HUES64 (cell line): ENCODE measurements at regions not wholly inside any gene's neighbourhood (a gene's known extent, or its start where the extent isn't known, plus 50 kb on each side); places are given as distances from the start of the nearest gene placed in this dataset.
"Not testable (repeated sequence)": the region's sequence is repeated elsewhere in the genome, so short reads cannot be mapped to it uniquely, and the experiment has no call there.

Source experiments
- H3K27ac ChIP-seq: 2 replicates; pipeline ENCODE4 v1.7.0; 2013; ENCODE audit warnings: low read depth, low read length, inconsistent platforms
- H3K27me3 ChIP-seq: 2 replicates; pipeline ENCODE4 v1.6.1; 2013; ENCODE audit warnings: mild to moderate bottlenecking, low read length; ENCODE audit not compliant: insufficient read depth
- H3K36me3 ChIP-seq: 2 replicates; pipeline ENCODE4 v1.6.1; 2013; ENCODE audit warnings: mild to moderate bottlenecking, low read length; ENCODE audit not compliant: insufficient read depth
- H3K4me1 ChIP-seq: 2 replicates; pipeline ENCODE4 v1.6.1; 2013; ENCODE audit warnings: mild to moderate bottlenecking, low read length, moderate library complexity; ENCODE audit not compliant: insufficient read depth
- H3K4me3 ChIP-seq: 2 replicates; pipeline ENCODE4 v1.5.1; 2013; ENCODE audit warnings: mild to moderate bottlenecking, low read length, moderate library complexity
- H3K9ac ChIP-seq: 2 replicates; pipeline ENCODE4 v1.6.1; 2013; ENCODE audit warnings: mild to moderate bottlenecking, low read depth, low read length
- H3K9me3 ChIP-seq: 2 replicates; pipeline ENCODE4 v1.6.1; 2013; ENCODE audit warnings: low read depth, low read length; ENCODE audit not compliant: insufficient read depth
- WGBS: fragments of 150-250, 120-280 bp; methylation state at CpG from one replicate; pipeline ENCODE4 v1.1.7; 2013; ENCODE audit warnings: missing lambda C conversion rate; 5-methylcytosine and 5-hydroxymethylcytosine counted together

GRCh38 chr4:23084559-23085248 lies 392.0 kb downstream of the GBA3 start:
- H3K4me1 ChIP-seq: 0 out of 2 replicates have a peak, but pooled peaks cover 5% of the 10 kb centered on the region
- no peaks in the 10 kb centered on the region for H3K36me3 ChIP-seq
- 92% methylated on average over 3 of the region's 3 CpGs for WGBS
- H3K9ac ChIP-seq: no peak overlapping the region
- H3K9me3 ChIP-seq: peaks cover 27% of the 10 kb centered on the region
- peak overlapping the region; percentile 5; the same call in 1 of the 2 replicates for H3K27ac ChIP-seq
- no peak overlapping the region for H3K4me3 ChIP-seq
- no peaks in the 10 kb centered on the region for H3K27me3 ChIP-seq

DNA sequence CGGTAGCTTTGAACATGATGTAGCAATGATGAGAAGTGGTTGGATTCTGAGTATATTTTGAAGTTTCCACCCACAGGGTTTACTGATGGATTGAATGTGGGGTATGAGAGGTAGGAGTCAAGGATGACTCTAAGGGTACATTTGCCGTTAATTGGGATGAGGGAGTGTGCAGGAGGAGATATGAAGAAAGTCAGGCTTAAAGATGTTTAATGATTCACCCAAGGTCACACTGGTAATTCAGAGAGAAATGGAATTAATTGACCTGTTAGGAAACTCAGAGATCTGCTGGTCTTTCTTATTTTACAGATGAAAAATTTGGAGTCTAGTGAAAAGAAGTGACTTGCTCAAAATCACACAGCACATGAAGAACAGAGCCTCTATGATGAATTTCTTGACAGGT lies 390.7 kb downstream of the GBA3 start:
- no peaks in the 10 kb centered on the region for H3K27me3 ChIP-seq
- 0 out of 2 replicates have a peak, but pooled peaks cover 5% of the 10 kb centered on the region for H3K4me1 ChIP-seq
- H3K9me3 ChIP-seq: peaks cover 32% of the 10 kb centered on the region
- H3K27ac ChIP-seq: no peak overlapping the region
- H3K9ac ChIP-seq: no peak overlapping the region
- no peaks in the 10 kb centered on the region for H3K36me3 ChIP-seq
- 95% methylated on average over 2 of the region's 2 CpGs for WGBS
- no peak overlapping the region for H3K4me3 ChIP-seq

DNA sequence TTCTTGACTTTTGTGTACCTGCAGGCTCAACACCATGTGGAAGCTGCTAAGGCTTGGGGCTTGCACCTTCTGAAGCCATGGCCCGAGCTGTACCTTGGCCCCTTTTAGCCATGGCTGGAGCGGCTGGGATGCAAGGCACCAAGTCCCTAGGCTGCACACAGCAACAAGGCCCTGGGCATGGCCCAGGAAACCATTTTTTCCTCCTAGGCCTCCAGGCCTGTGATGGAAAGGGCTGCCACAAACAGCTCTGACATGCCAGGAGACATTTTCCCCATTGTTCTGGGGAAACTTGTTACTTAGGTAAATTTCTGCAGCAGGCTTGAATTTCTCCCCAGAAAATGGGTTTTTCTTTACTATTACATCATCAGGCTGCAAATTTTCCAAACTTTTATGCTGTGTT lies 387.4 kb downstream of the GBA3 start:
- not testable (repeated sequence) for H3K9ac ChIP-seq, H3K4me3 ChIP-seq, H3K36me3 ChIP-seq, H3K27ac ChIP-seq, H3K4me1 ChIP-seq, H3K27me3 ChIP-seq
- 92% methylated on average over 2 of the region's 2 CpGs for WGBS
- peaks cover 32% of the 10 kb centered on the region for H3K9me3 ChIP-seq

DNA sequence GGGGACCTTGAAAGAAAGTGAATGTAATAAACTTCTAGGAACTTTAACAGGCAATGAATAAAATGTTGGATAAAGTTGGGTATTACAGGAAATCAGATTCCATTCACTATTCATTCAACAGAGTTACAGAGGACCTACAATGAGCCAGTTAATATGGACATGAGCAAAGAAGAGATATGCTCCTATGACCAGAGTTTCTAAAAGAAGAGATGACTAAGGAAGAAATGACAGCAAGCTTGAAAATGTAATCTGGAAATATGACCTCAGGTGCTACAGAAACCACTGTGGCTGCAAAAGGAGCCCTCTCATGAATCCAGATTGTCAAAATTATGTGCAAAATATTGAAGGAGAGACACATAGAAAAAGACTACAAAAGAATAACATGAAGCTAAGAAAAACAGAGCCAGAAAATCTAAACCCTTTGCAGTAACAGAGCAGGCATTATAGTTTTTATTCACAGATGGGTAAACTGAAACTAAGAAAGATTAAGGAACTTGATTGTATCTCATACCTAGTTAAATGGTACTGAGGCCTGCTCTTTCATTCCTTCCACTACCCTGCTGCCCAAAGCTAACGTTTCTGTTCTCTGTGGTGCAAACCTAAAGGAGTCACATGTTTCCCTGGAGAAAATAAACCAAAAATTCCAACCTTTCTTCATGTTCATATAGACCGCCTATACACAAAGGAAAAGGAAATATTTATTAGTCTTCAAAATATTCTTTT lies 378.3 kb downstream of the GBA3 start:
- Histone ChIP-seq H3K9me3 (no peaks in the 10 kb centered on the region), H3K4me3 (no peak overlapping the region), H3K4me1 (no peaks in the 10 kb centered on the region), H3K27me3 (no peaks in the 10 kb centered on the region), H3K36me3 (no peaks in the 10 kb centered on the region), H3K9ac (no peak overlapping the region), H3K27ac (no peak overlapping the region)
- WGBS: 75% methylated on average over 1 of the region's 2 CpGs

GRCh38 chr4:23068756-23069155 lies 376.0 kb downstream of the GBA3 start:
- no peaks in the 10 kb centered on the region for H3K4me1 ChIP-seq
- H3K27ac ChIP-seq: no peak overlapping the region
- no peaks in the 10 kb centered on the region for H3K9me3 ChIP-seq
- no peaks in the 10 kb centered on the region for H3K27me3 ChIP-seq
- no peak overlapping the region for H3K4me3 ChIP-seq
- H3K36me3 ChIP-seq: no peaks in the 10 kb centered on the region
- H3K9ac ChIP-seq: no peak overlapping the region
- WGBS: 94% methylated on average over 2 of the region's 3 CpGs

DNA sequence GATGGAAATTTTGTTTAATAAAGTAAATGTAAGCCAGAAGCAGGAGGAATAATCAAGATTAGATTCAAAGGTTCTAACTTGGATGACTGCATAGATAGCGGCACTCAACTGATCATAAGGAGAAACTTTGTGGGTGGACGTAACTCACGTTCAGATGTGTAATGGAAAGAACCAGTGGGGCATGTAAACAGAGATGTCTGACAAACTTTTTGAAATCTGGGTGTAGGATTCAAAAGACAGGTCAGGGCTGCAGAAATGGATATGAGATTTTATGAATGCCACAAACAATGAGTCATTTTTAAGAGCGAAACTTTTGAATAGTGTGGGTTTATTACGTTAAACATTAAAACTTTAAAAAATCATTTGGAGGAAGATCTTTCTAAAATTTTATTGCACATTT lies 375.6 kb downstream of the GBA3 start:
- Histone ChIP-seq H3K9me3 (no peaks in the 10 kb centered on the region), H3K27ac (no peak overlapping the region), H3K4me1 (no peaks in the 10 kb centered on the region), H3K9ac (no peak overlapping the region), H3K36me3 (no peaks in the 10 kb centered on the region), H3K27me3 (no peaks in the 10 kb centered on the region), H3K4me3 (no peak overlapping the region)
- WGBS: 93% methylated on average over 5 of the region's 5 CpGs

- no peaks in the 10 kb centered on the region for H3K9me3 ChIP-seq
- H3K27ac ChIP-seq: no peak overlapping the region
- no peaks in the 10 kb centered on the region for H3K27me3 ChIP-seq
- WGBS: 100% methylated on average over 2 of the region's 2 CpGs
- 0 out of 2 replicates have a peak, but pooled peaks cover 4% of the 10 kb centered on the region for H3K4me1 ChIP-seq
- H3K4me3 ChIP-seq: no peak overlapping the region
- no peaks in the 10 kb centered on the region for H3K36me3 ChIP-seq
- no peak overlapping the region for H3K9ac ChIP-seq
Observed at GRCh38 chr4:23062188-23062587, 369.5 kb downstream of the GBA3 start.

DNA sequence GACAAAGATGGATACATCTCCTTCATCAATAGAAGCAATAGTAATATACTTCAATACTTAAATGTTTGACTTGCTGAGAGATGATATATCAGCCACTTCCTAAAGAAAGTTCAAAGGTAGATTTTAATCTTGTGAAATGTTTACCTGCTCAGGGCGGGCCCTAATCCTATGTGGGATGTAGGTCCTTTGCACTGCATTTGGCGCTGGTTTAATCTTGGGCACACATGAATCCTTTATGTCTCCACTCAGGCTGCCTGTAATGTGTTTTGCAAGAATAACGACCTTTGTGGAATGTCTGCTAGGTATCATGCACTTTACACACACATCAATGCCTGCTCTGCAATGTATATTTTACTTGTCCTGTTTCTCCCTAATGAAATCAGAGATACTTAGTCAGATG lies 368.7 kb downstream of the GBA3 start:
- Histone ChIP-seq H3K27ac (no peak overlapping the region), H3K36me3 (no peaks in the 10 kb centered on the region), H3K4me1 (0 out of 2 replicates have a peak, but pooled peaks cover 4% of the 10 kb centered on the region), H3K9ac (no peak overlapping the region), H3K9me3 (no peaks in the 10 kb centered on the region), H3K4me3 (no peak overlapping the region), H3K27me3 (no peaks in the 10 kb centered on the region)
- 94% methylated on average over 3 of the region's 3 CpGs for WGBS

GRCh38 chr4:23060776-23061175 lies 368.0 kb downstream of the GBA3 start:
- H3K27ac ChIP-seq: no peak overlapping the region
- 0 out of 2 replicates have a peak, but pooled peaks cover 4% of the 10 kb centered on the region for H3K4me1 ChIP-seq
- WGBS: 92% methylated on average over 1 of the region's 1 CpG
- no peaks in the 10 kb centered on the region for H3K27me3 ChIP-seq
- H3K4me3 ChIP-seq: no peak overlapping the region
- no peak overlapping the region for H3K9ac ChIP-seq
- no peaks in the 10 kb centered on the region for H3K9me3 ChIP-seq
- H3K36me3 ChIP-seq: no peaks in the 10 kb centered on the region

- Histone ChIP-seq H3K4me3 (no peak overlapping the region), H3K4me1 (0 out of 2 replicates have a peak, but pooled peaks cover 4% of the 10 kb centered on the region), H3K27ac (no peak overlapping the region), H3K9ac (no peak overlapping the region), H3K9me3 (no peaks in the 10 kb centered on the region), H3K27me3 (no peaks in the 10 kb centered on the region), H3K36me3 (no peaks in the 10 kb centered on the region)
Observed at GRCh38 chr4:23058165-23058776, 365.5 kb downstream of the GBA3 start.

GRCh38 chr4:23041501-23041900 lies 348.8 kb downstream of the GBA3 start:
- H3K9ac ChIP-seq: no peak overlapping the region
- H3K27ac ChIP-seq: no peak overlapping the region
- no peaks in the 10 kb centered on the region for H3K27me3 ChIP-seq
- H3K9me3 ChIP-seq: no peaks in the 10 kb centered on the region
- H3K36me3 ChIP-seq: no peaks in the 10 kb centered on the region
- H3K4me3 ChIP-seq: no peak overlapping the region
- H3K4me1 ChIP-seq: no peaks in the 10 kb centered on the region
